Osteoblast (primary cell): ENCODE measurements at regions not wholly inside any gene's neighbourhood (a gene's known extent, or its start where the extent isn't known, plus 50 kb on each side); places are given as distances from the start of the nearest gene placed in this dataset.

Experiments
- DNase-seq: peaks from one replicate; pipeline ENCODE4 v3.0.0; 2011; ENCODE audit warnings: low spot score, mixed read lengths; ENCODE audit not compliant: insufficient read length; ENCODE audit errors: missing footprints
- H2AFZ ChIP-seq: 2 replicates; pipeline ENCODE4 v1.6.0; 2011; ENCODE audit warnings: mild to moderate bottlenecking, low read length
- H3K27ac ChIP-seq: 2 replicates; pipeline ENCODE4 v1.5.1; 2011; ENCODE audit warnings: mild to moderate bottlenecking, low read depth, low read length, moderate library complexity
- H3K27me3 ChIP-seq: 2 replicates; pipeline ENCODE4 v1.6.0; 2012; ENCODE audit warnings: mild to moderate bottlenecking, control low read depth, inconsistent platforms, low read length, moderate library complexity; ENCODE audit not compliant: insufficient read depth
- H3K36me3 ChIP-seq: 2 replicates; pipeline ENCODE4 v1.5.1; 2011; ENCODE audit warnings: mild to moderate bottlenecking, low read length, control low read depth, moderate library complexity; ENCODE audit not compliant: insufficient read depth
- H3K4me1 ChIP-seq: 2 replicates; pipeline ENCODE4 v1.5.1; 2011; ENCODE audit warnings: mild to moderate bottlenecking, low read length, control low read depth, moderate library complexity; ENCODE audit not compliant: insufficient read depth
- H3K4me2 ChIP-seq: 2 replicates; pipeline ENCODE4 v1.6.0; 2011; ENCODE audit warnings: mild to moderate bottlenecking, low read length; ENCODE audit not compliant: insufficient read depth
- H3K4me3 ChIP-seq: fragments of 200-600 bp; sonication (generic); 3 replicates; pipeline ENCODE4 v1.5.1; 2012; ENCODE audit warnings: mild to moderate bottlenecking, low read length, inconsistent platforms; ENCODE audit not compliant: insufficient read depth
- H3K79me2 ChIP-seq: 2 replicates; pipeline ENCODE4 v1.6.0; 2012; ENCODE audit warnings: mild to moderate bottlenecking, low read length, control low read depth, inconsistent platforms; ENCODE audit not compliant: insufficient read depth
- H3K9me3 ChIP-seq: 2 replicates; pipeline ENCODE4 v1.5.1; 2011; ENCODE audit warnings: low read depth, low read length, control low read depth
- H4K20me1 ChIP-seq: 2 replicates; pipeline ENCODE4 v1.6.0; 2012; ENCODE audit warnings: mild to moderate bottlenecking, low read length, control low read depth; ENCODE audit not compliant: insufficient read depth
- TF ChIP-seq, protein P1 (sequence below): IDR thresholded peaks from 2 replicates; pipeline ENCODE4 v1.5.1; 2011; ENCODE audit warnings: mild to moderate bottlenecking, low read depth, low read length, moderate library complexity; ENCODE audit errors: extremely low read depth

DNA sequence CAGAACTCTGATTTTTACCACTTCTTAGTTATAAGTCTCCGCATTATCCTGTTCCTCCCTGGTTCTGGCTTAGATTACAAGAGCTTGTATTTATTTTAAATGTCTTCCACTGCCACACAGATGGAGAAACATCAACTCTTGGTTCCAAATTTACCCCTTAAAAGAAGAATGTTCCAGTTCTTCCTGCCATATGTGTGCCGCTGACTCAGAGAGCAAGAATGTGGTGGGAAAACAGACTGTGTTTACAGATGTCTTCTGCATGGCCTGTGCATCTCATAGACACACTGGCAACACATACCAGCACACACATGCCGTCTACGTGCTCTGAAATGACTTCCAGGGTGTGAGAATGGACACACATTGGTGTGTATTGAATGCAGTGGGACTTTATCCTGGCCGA lies 383.0 kb downstream of the LRIG3 start:
- Histone ChIP-seq H3K9me3 (no peaks in the 10 kb centered on the region), H3K4me2 (no peak overlapping the region), H3K4me1 (peaks cover 21% of the 10 kb centered on the region), H3K79me2 (no peaks in the 10 kb centered on the region), H4K20me1 (no peaks in the 10 kb centered on the region), H3K27ac (no peak overlapping the region), H3K36me3 (no peaks in the 10 kb centered on the region), H3K27me3 (no peaks in the 10 kb centered on the region), H2AFZ (peak overlapping the region; percentile 28), H3K4me3 (no peak overlapping the region)
- TF ChIP-seq, protein P1, sequence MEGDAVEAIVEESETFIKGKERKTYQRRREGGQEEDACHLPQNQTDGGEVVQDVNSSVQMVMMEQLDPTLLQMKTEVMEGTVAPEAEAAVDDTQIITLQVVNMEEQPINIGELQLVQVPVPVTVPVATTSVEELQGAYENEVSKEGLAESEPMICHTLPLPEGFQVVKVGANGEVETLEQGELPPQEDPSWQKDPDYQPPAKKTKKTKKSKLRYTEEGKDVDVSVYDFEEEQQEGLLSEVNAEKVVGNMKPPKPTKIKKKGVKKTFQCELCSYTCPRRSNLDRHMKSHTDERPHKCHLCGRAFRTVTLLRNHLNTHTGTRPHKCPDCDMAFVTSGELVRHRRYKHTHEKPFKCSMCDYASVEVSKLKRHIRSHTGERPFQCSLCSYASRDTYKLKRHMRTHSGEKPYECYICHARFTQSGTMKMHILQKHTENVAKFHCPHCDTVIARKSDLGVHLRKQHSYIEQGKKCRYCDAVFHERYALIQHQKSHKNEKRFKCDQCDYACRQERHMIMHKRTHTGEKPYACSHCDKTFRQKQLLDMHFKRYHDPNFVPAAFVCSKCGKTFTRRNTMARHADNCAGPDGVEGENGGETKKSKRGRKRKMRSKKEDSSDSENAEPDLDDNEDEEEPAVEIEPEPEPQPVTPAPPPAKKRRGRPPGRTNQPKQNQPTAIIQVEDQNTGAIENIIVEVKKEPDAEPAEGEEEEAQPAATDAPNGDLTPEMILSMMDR = no peak
- no peak for DNase-seq

DNA sequence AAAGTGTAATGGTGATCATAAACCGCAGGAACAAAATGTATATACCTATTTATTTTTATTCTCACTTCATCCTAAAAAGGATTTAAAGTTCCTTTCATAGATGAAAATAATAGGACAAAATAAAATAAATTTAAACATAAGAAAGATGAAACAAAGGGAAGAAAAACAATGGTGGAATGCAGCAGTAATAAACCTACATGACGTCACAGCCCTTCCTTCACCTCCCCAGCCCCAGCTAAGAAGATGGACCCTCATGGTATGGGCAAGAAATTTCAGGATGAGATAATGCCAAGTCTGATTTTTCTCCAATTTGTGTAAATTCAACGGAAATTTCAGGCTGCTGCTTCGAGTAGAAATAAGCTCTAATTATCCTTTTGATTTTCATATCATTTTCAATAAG lies 381.0 kb downstream of the LRIG3 start:
- H3K27ac ChIP-seq = no peak overlapping the region
- H3K4me1 ChIP-seq = peaks cover 21% of the 10 kb centered on the region
- H4K20me1 ChIP-seq = no peaks in the 10 kb centered on the region

DNA sequence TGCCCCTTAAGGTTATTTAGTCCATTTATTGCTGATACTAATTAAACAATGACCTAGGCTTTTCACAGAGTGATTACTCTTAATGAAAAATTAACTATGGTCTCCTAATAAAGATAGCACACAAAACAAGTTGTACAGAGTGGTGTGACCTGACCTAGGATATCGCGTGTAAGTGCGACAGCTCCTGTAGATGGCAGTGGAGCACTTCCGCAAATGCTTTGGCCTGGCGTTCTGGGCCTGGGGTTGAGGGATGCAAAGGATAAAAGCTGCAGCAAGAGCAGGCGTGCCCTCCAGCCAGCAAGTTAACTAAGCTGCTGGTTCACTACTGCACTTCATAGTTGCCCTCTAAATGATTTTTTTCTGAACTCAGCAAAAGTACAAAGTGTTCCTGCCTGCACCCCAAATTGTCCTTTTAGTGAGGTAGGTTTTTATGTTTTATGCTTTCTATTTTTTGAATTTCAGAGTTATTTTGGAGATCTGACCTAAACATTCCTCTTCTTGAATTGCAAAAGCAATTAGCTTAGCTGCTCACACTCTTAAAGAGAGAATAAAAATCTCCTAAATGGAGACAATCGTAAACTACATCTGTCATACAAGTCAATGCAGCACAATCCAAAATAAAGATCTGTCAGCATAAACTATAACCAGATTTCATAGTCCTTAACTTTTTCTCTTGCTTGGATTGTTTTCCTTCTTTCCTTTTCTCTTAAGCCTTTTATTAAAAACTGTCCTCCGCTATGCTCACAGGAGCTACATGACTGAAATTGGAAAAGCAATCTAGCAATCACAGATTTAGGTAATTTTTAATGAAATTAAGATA lies 379.6 kb downstream of the LRIG3 start:
- H3K36me3 ChIP-seq = no peaks in the 10 kb centered on the region
- H3K27ac ChIP-seq = peak overlapping the region; percentile 29
- no peaks in the 10 kb centered on the region for H4K20me1 ChIP-seq
- no peaks in the 10 kb centered on the region for H3K79me2 ChIP-seq
- H2AFZ ChIP-seq = peak overlapping the region; percentile 35
- H3K4me2 ChIP-seq = no peak overlapping the region
- no peaks in the 10 kb centered on the region for H3K9me3 ChIP-seq
- no peak overlapping the region for H3K4me3 ChIP-seq
- DNase-seq = no peak
- TF ChIP-seq, protein P1 = peak; percentile 92
- H3K4me1 ChIP-seq = peaks cover 21% of the 10 kb centered on the region
- no peaks in the 10 kb centered on the region for H3K27me3 ChIP-seq

More for the DNA sequence above, 381.0 kb downstream of the LRIG3 start:
- Histone ChIP-seq H3K79me2 (no peaks in the 10 kb centered on the region), H3K4me3 (no peak overlapping the region), H3K9me3 (no peaks in the 10 kb centered on the region), H3K36me3 (no peaks in the 10 kb centered on the region), H2AFZ (no peak overlapping the region), H3K27me3 (no peaks in the 10 kb centered on the region), H3K4me2 (no peak overlapping the region)
- no peak for DNase-seq
- TF ChIP-seq, protein P1 = no peak

DNA sequence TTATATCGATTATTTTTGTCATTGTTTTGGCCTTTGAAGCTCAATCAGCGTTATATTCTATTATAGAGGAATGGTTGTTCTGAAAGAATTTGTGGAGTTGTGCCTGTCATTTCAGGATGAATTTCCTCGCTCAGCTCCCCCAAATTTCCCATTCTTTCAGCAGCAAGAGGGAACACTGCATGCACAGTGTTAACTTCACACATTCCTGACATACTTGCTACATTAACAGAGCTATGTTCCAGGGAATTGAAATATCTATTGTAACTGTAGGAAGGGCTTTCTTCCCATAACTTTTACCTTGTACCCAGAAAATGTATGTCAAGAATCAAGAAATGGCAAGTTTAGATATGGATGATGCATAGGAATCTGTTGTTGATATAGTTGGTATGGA lies 379.0 kb downstream of the LRIG3 start:
- H3K4me2 ChIP-seq = peak overlapping the region; percentile 32
- H3K4me1 ChIP-seq = peaks cover 21% of the 10 kb centered on the region
- H3K27me3 ChIP-seq = no peaks in the 10 kb centered on the region
- TF ChIP-seq, protein P1 = no peak
- no peaks in the 10 kb centered on the region for H3K79me2 ChIP-seq
- no peaks in the 10 kb centered on the region for H3K36me3 ChIP-seq
- H3K9me3 ChIP-seq = no peaks in the 10 kb centered on the region
- H2AFZ ChIP-seq = no peak overlapping the region
- no peaks in the 10 kb centered on the region for H4K20me1 ChIP-seq
- H3K27ac ChIP-seq = peak overlapping the region; percentile 29
- DNase-seq = no peak
- no peak overlapping the region for H3K4me3 ChIP-seq
